ENCODE measurements at regions not wholly inside any gene's neighbourhood (a gene's known extent, or its start where the extent isn't known, plus 50 kb on each side); places are given as distances from the start of the nearest gene placed in this dataset.

DNA sequence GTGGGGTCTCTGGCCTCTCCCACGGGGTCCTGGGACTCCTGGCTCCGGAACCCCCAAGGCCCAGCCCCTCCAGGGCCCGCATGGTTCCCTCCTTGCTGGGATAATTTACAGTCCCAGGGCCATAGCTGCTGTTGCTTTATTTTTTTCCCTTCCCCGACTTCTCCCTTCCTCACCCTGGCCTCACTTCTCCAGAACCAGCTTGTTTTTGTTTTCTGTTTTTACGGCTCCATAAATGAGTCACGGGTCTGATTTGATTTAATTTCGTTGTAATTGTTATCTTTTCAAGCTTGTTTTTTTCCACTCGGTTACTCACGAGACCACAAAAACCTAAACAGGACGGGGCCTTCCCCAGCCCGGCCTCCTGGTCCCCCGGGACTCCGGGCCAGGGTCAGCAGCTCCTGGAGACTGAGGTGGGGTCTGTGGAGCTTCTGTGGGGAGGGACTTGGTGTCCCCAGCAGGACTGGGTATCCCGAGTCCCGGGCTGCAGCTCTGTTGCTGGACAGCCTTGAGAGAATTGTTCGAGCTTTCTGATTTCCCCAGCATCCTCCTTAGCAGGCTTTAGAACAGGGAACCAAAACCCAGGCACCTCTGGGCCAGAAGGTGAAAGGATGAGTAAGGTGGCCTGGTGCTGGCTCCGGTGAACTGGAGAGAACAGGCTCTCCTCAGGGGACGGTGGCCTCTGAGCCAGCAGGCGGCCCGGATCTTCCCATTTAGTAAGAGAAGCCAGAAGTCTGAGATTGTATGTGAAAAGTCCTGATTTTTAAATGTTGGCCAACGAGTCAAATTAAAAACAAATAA lies 94.9 kb downstream of the CEBPB start:
- TF ChIP-seq, protein P1, sequence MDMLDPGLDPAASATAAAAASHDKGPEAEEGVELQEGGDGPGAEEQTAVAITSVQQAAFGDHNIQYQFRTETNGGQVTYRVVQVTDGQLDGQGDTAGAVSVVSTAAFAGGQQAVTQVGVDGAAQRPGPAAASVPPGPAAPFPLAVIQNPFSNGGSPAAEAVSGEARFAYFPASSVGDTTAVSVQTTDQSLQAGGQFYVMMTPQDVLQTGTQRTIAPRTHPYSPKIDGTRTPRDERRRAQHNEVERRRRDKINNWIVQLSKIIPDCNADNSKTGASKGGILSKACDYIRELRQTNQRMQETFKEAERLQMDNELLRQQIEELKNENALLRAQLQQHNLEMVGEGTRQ (CRISPR knock-in tag; IDR thresholded peaks at IDR 0.05), result no peak
- TF ChIP-seq, protein P2, sequence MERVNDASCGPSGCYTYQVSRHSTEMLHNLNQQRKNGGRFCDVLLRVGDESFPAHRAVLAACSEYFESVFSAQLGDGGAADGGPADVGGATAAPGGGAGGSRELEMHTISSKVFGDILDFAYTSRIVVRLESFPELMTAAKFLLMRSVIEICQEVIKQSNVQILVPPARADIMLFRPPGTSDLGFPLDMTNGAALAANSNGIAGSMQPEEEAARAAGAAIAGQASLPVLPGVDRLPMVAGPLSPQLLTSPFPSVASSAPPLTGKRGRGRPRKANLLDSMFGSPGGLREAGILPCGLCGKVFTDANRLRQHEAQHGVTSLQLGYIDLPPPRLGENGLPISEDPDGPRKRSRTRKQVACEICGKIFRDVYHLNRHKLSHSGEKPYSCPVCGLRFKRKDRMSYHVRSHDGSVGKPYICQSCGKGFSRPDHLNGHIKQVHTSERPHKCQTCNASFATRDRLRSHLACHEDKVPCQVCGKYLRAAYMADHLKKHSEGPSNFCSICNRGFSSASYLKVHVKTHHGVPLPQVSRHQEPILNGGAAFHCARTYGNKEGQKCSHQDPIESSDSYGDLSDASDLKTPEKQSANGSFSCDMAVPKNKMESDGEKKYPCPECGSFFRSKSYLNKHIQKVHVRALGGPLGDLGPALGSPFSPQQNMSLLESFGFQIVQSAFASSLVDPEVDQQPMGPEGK (CRISPR knock-in tag; IDR thresholded peaks at IDR 0.05; ENCODE audit: borderline replicate concordance), result no peak
- TF ChIP-seq, protein P3, sequence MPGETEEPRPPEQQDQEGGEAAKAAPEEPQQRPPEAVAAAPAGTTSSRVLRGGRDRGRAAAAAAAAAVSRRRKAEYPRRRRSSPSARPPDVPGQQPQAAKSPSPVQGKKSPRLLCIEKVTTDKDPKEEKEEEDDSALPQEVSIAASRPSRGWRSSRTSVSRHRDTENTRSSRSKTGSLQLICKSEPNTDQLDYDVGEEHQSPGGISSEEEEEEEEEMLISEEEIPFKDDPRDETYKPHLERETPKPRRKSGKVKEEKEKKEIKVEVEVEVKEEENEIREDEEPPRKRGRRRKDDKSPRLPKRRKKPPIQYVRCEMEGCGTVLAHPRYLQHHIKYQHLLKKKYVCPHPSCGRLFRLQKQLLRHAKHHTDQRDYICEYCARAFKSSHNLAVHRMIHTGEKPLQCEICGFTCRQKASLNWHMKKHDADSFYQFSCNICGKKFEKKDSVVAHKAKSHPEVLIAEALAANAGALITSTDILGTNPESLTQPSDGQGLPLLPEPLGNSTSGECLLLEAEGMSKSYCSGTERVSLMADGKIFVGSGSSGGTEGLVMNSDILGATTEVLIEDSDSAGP (CRISPR knock-in tag; IDR thresholded peaks at IDR 0.05), result no peak
- TF ChIP-seq KDM1A (IDR thresholded peaks at IDR 0.05), result no peak
- TF ChIP-seq CAMTA2 (CRISPR knock-in tag; conservative IDR thresholded peaks at IDR 0.05), result no peak
- TF ChIP-seq, protein P4, sequence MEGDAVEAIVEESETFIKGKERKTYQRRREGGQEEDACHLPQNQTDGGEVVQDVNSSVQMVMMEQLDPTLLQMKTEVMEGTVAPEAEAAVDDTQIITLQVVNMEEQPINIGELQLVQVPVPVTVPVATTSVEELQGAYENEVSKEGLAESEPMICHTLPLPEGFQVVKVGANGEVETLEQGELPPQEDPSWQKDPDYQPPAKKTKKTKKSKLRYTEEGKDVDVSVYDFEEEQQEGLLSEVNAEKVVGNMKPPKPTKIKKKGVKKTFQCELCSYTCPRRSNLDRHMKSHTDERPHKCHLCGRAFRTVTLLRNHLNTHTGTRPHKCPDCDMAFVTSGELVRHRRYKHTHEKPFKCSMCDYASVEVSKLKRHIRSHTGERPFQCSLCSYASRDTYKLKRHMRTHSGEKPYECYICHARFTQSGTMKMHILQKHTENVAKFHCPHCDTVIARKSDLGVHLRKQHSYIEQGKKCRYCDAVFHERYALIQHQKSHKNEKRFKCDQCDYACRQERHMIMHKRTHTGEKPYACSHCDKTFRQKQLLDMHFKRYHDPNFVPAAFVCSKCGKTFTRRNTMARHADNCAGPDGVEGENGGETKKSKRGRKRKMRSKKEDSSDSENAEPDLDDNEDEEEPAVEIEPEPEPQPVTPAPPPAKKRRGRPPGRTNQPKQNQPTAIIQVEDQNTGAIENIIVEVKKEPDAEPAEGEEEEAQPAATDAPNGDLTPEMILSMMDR (IDR thresholded peaks at IDR 0.05 in 2 of 3, conservative IDR thresholded peaks at IDR 0.05 in 1 of 3; ENCODE audit: insufficient read depth in 2 of 3, low read depth in 1 of 3, low read length in 3 of 3), result no peak
- TF ChIP-seq CEBPB (tag; IDR thresholded peaks at IDR 0.05), result no peak

Data from K562 (cell line).